Prostate gland (tissue), 2 donors: ENCODE measurements at regions not wholly inside any gene's neighbourhood (a gene's known extent, or its start where the extent isn't known, plus 50 kb on each side); places are given as distances from the start of the nearest gene placed in this dataset.

Experiments
- DNase-seq: peaks from one replicate; pipeline ENCODE4 v3.0.0-alpha.2; 2019; ENCODE audit warnings: low spot score
- H3K27ac ChIP-seq, 2 donors: fragments of 200-600 bp; sonication (generic); 2 replicates each; pipeline ENCODE4 v1.5.1; 2017 to 2019
- H3K27me3 ChIP-seq: fragments of 200-600 bp; sonication (generic); replicated peaks from 2 replicates; pipeline ENCODE4 v1.5.1; 2019; ENCODE audit not compliant: insufficient read depth
- H3K36me3 ChIP-seq, 2 donors: fragments of 200-600 bp; sonication (generic); 1 replicate in 1 of 2; 2 replicates in 1 of 2; pipeline versions ENCODE4 v1.5.1 to v1.8.1; 2017 to 2019
- H3K4me1 ChIP-seq: fragments of 200-600 bp; sonication (generic); replicated peaks from 2 replicates; pipeline ENCODE4 v1.5.1; 2019
- H3K4me3 ChIP-seq, 2 donors: fragments of 200-600 bp; sonication (generic); 2 replicates each; pipeline ENCODE4 v1.5.1; 2017 to 2019
- H3K9me3 ChIP-seq: fragments of 200-600 bp; sonication (generic); 2 replicates; pipeline ENCODE4 v1.5.1; 2017
- POLR2A ChIP-seq: fragments of 450-650 bp; IDR thresholded peaks from one replicate; pipeline ENCODE4 v1.6.1; 2016; ENCODE audit warnings: antibody characterized with exemption, mild to moderate bottlenecking
- POLR2AphosphoS5 ChIP-seq: sonication (generic); formaldehyde crosslinking; IDR thresholded peaks from one replicate; pipeline ENCODE4 v1.6.1; 2017; ENCODE audit warnings: antibody characterized with exemption
- WGBS: methylation state at CpG from one replicate; pipeline ENCODE4 v1.1.5; 2018; 5-methylcytosine and 5-hydroxymethylcytosine counted together
- intact Hi-C: fragments of 100-400 bp; cut with DNase I; formaldehyde crosslinking; loops from one replicate; pipeline ENCODE4 v1.14.2; 2022
- TF ChIP-seq, protein P1 (sequence below), 4 experiments: fragments of 200-600 bp in 2 of 4; fragments of 450-650 bp in 2 of 4; sonication (generic) in 2 of 4; IDR thresholded peaks; 1 replicate in 3 of 4; 2 replicates in 1 of 4; pipeline ENCODE4 v1.5.1; 2016 to 2019; ENCODE audit warnings: antibody characterized with exemption in 4 of 4, mild to moderate bottlenecking in 2 of 4, moderate library complexity in 2 of 4

DNA sequence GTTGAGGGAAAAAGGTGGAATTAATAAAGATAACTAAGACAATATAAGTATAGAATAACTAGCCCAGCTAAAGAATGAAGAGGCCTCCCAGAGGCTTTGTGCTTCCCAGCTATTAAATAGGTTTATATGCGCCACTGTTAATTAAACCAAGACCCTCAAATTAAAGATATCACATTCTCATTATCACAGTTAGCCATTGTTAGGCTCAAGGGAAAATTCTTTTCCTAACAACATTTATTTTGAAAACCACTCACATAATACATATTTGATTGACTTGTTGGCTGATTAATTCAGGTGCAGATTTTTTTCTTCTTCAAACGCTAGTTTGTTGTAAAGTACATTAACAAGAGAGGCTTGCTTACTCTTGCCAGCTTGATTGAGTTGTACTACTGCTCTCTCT, 216.8 kb upstream of the TRAM1L1 start:
- 67% methylated on average over 2 of the region's 2 CpGs for WGBS
- Histone ChIP-seq H3K9me3 (no peaks in the 10 kb centered on the region), H3K4me3 (no peak overlapping the region), H3K4me1 (no peaks in the 10 kb centered on the region), H3K27ac (no peak overlapping the region), H3K27me3 (no peaks in the 10 kb centered on the region), H3K36me3 (no peaks in the 10 kb centered on the region)
- DNase-seq: no peak
- intact Hi-C loops: no loop called here
- TF ChIP-seq POLR2AphosphoS5 (no peak), POLR2A (no peak)
- TF ChIP-seq, protein P1, sequence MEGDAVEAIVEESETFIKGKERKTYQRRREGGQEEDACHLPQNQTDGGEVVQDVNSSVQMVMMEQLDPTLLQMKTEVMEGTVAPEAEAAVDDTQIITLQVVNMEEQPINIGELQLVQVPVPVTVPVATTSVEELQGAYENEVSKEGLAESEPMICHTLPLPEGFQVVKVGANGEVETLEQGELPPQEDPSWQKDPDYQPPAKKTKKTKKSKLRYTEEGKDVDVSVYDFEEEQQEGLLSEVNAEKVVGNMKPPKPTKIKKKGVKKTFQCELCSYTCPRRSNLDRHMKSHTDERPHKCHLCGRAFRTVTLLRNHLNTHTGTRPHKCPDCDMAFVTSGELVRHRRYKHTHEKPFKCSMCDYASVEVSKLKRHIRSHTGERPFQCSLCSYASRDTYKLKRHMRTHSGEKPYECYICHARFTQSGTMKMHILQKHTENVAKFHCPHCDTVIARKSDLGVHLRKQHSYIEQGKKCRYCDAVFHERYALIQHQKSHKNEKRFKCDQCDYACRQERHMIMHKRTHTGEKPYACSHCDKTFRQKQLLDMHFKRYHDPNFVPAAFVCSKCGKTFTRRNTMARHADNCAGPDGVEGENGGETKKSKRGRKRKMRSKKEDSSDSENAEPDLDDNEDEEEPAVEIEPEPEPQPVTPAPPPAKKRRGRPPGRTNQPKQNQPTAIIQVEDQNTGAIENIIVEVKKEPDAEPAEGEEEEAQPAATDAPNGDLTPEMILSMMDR (IDR thresholded peaks at IDR 0.05): no peak

DNA sequence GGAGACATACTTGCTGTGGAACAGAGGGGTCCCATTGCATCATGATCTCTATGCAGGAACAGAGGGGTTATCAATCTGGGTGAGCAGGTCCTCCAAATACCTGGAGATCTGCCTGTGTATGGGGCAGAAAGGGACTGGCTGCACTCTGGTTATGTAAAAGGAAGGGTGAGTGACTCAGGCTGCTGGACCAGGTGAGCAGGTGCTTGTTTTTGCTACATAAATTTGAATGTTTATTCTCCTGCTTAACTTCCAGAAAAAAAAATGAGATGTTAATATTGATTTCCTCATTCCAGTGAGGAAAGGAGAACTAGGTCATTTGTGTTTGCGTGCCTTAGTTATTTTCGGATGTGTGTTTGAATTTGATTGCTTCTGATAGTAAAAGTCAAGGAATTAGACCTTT, 225.8 kb upstream of the TRAM1L1 start:
- DNase-seq: no peak
- Histone ChIP-seq H3K4me3 (no peak overlapping the region), H3K4me1 (no peaks in the 10 kb centered on the region), H3K36me3 (no peaks in the 10 kb centered on the region), H3K27ac (no peak overlapping the region), H3K9me3 (no peaks in the 10 kb centered on the region), H3K27me3 (no peaks in the 10 kb centered on the region)
- intact Hi-C loops: no loop called here
- TF ChIP-seq POLR2A (no peak), POLR2AphosphoS5 (no peak)
- 54% methylated on average over 2 of the region's 2 CpGs for WGBS

DNA sequence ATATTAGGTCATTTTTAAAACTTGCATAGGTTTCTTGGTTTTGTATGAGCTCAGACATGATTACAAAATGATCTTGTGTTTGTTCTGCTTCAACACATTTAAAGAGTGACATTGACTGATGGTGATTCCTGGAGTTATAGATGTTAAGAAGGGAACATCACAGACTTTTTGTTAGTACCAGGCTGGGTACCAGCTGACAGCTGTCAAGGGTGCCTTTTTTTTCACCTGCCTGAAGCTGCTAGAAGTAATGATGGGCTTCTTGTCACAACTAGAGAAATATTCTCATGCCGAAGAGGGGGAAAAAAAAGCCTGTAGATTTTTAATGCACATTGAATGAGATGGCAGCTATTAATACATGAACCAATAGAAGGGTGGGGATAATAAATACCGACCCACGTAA, 226.6 kb upstream of the TRAM1L1 start:
- no peaks in the 10 kb centered on the region for H3K4me1 ChIP-seq
- WGBS: 86% methylated on average over 3 of the region's 3 CpGs
- intact Hi-C loops: no loop called here
- no peaks in the 10 kb centered on the region for H3K27me3 ChIP-seq
- TF ChIP-seq, protein P1 (IDR thresholded peaks at IDR 0.05): no peak
- TF ChIP-seq POLR2A: no peak
- TF ChIP-seq POLR2AphosphoS5: no peak
- no peaks in the 10 kb centered on the region for H3K9me3 ChIP-seq
- H3K36me3 ChIP-seq: no peaks in the 10 kb centered on the region
- no peak overlapping the region for H3K4me3 ChIP-seq
- H3K27ac ChIP-seq: no peak overlapping the region
- no peak for DNase-seq

DNA sequence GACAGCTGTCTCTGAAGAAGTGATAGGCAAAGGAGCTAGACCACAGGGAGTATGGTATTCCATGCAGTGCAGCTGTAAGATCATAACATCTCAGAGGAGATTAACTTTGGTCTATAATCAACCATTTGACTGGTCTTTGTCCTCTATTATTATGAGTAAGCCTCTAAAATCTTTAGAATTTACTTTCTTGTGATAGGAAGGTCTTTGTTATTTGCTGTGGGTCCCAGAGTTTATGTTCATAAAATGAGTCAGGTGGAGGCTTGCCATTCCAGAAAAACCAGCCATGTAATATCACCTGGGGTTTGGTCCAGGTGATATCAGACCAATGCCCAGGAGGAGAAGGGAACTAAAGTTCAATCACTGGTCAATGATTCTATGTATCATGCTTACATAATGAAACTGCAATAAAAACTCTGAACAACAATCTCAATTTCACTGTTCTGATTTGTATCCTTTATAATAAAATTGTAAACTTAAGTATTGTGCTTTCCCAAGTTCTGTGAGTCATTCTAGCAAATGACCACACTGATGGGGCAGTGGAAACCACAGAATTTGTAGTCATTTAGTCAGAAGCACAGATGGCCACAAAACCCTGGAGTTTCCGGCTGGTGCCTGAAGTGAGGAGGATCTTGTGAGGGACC, 239.6 kb upstream of the TRAM1L1 start:
- H3K9me3 ChIP-seq: no peaks in the 10 kb centered on the region
- DNase-seq: no peak
- H3K27me3 ChIP-seq: no peaks in the 10 kb centered on the region
- intact Hi-C loops: no loop called here
- 97% methylated on average over 1 of the region's 1 CpG for WGBS
- no peaks in the 10 kb centered on the region for H3K4me1 ChIP-seq
- H3K27ac ChIP-seq: no peak overlapping the region
- no peaks in the 10 kb centered on the region for H3K36me3 ChIP-seq
- H3K4me3 ChIP-seq: no peak overlapping the region
- TF ChIP-seq, protein P1 (IDR thresholded peaks at IDR 0.05): no peak
- TF ChIP-seq POLR2AphosphoS5 (no peak), POLR2A (no peak)

DNA sequence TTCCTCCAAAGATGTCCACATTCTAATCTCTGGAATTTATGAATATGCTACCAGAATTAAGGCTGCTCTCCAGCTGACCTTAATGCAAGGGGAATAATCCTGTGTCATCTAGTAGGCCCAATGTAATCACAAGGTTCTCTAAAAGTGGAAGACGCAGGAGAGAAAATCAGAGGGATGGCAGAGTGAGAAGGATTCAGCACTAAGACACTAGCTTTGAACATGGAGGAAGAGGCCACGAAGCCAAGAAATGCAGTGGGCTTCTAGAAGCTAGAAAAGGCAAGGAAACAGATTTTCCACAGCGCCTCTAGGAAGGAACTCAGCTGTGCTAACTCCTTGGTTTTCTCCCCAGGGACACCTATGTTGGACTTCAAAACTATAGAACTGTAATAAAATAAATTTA, 240.7 kb upstream of the TRAM1L1 start:
- TF ChIP-seq POLR2A: no peak
- TF ChIP-seq POLR2AphosphoS5: no peak
- TF ChIP-seq, protein P1 (IDR thresholded peaks at IDR 0.05): no peak

More for the DNA sequence above, 240.7 kb upstream of the TRAM1L1 start:
- no peak for DNase-seq
- intact Hi-C loops: no loop called here
- Histone ChIP-seq H3K4me1 (no peaks in the 10 kb centered on the region), H3K36me3 (no peaks in the 10 kb centered on the region), H3K9me3 (no peaks in the 10 kb centered on the region), H3K4me3 (no peak overlapping the region), H3K27me3 (no peaks in the 10 kb centered on the region), H3K27ac (no peak overlapping the region)
- WGBS: 68% methylated on average over 3 of the region's 3 CpGs
